ENCODE measurements at regions not wholly inside any gene's neighbourhood (a gene's known extent, or its start where the extent isn't known, plus 50 kb on each side); places are given as distances from the start of the nearest gene placed in this dataset.
A peak's percentile ranks its signal among the peaks of the same experiment; 100 is the strongest.

- 23% methylated on average over 9 of the region's 9 CpGs for WGBS (ENCODE audit: low lambda C conversion rate)
- Histone ChIP-seq H2AFZ (ENCODE audit: low read depth) (peak overlapping the region; percentile 48), H4K20me1 (ENCODE audit: insufficient read depth) (no peaks in the 10 kb centered on the region), H3K27me3 (ENCODE audit: insufficient read depth) (no peaks in the 10 kb centered on the region), H3K27ac (ENCODE audit: low read depth in 2 of 2, low read length in 1 of 2) (peak overlapping the region; percentile 90 to 94), H3K4me2 (peak overlapping the region; percentile 61), H3F3A (replicated peaks; ENCODE audit: insufficient read depth) (peaks cover 19% of the 10 kb centered on the region), H3K9ac (peak overlapping the region; percentile 38; the same call in 1 of the 2 replicates), H3K4me3 (ENCODE audit: low read depth in 2 of 2, low read length in 1 of 2) (peak overlapping the region; percentile 20 to 26; a peak in 3 of 4 replicates), H3K36me3 (replicated peaks in 1 of 2; ENCODE audit: control insufficient read depth in 1 of 2, insufficient read depth in 2 of 2, low read length in 1 of 2) (no peaks in the 10 kb centered on the region), H3K4me1 (ENCODE audit: control insufficient read depth in 1 of 2, insufficient read depth in 2 of 2, low read depth in 1 of 2, low read length in 1 of 2) (peaks cover 34 to 35% of the 10 kb centered on the region in 2 experiments), H3K9me3 (no peaks in the 10 kb centered on the region), H3K9me2 (no peaks in the 10 kb centered on the region), H3K79me2 (ENCODE audit: insufficient read depth) (peaks cover 8% of the 10 kb centered on the region)
- ChIA-PET CTCF (interaction anchor here (0.9 kb wide), 1 partner anchor 23 kb away, joined by 3 read pairs; no protein-coding TSS in a partner anchor), POLR2A (no interaction called here)
- peak; percentile 63 for DNase-seq
- TF ChIP-seq RAD21 (IDR thresholded peaks at IDR 0.05; ENCODE audit: low read length) (peak; percentile 22), TCF12 (IDR thresholded peaks at IDR 0.05) (peak; percentile 63; the same call in 1 of the 2 replicates), GATA2 (CRISPR knock-in tag; IDR thresholded peaks at IDR 0.05) (no peak), GABPA (IDR thresholded peaks at IDR 0.05; ENCODE audit: low read depth) (peak; percentile 45), RFX5 (IDR thresholded peaks at IDR 0.05; ENCODE audit: low read length) (no peak), NFIC (IDR thresholded peaks at IDR 0.05; ENCODE audit: borderline replicate concordance) (peak; percentile 15; the same call in 1 of the 2 replicates), RXRA (IDR thresholded peaks at IDR 0.05; ENCODE audit: borderline replicate concordance, low read depth) (peak; percentile 100), SMC3 (IDR thresholded peaks at IDR 0.05; ENCODE audit: low read depth, low read length) (peak; percentile 11; the same call in 1 of the 2 replicates), MXI1 (IDR thresholded peaks at IDR 0.05; ENCODE audit: low read depth, low read length) (peak; percentile 17; the same call in 1 of the 2 replicates), NRF1 (IDR thresholded peaks at IDR 0.05; ENCODE audit: low read depth, low read length) (no peak), EP300 (IDR thresholded peaks at IDR 0.05; ENCODE audit: borderline replicate concordance in 1 of 2, low read depth in 1 of 2, low read length in 1 of 2) (peak; percentile 47 to 54; a peak in 2 of 4 replicates), PBX3 (IDR thresholded peaks at IDR 0.05) (peak; percentile 68), FOXJ3 (CRISPR knock-in tag; IDR thresholded peaks at IDR 0.05) (no peak), MEF2A (IDR thresholded peaks at IDR 0.05; ENCODE audit: borderline replicate concordance, low read depth) (no peak), YY1 (IDR thresholded peaks at IDR 0.05; ENCODE audit: low read depth) (no peak), SIN3A (IDR thresholded peaks at IDR 0.05; ENCODE audit: borderline replicate concordance, low read depth, low read length) (0 out of 2 replicates have a peak, but pooled peaks have one; percentile 35), IRF3 (IDR thresholded peaks at IDR 0.05; ENCODE audit: low read depth, low read length) (no peak), CTCF (IDR thresholded peaks at IDR 0.05) (no peak), USF2 (IDR thresholded peaks at IDR 0.05; ENCODE audit: borderline replicate concordance, low read depth, low read length) (peak; percentile 49; the same call in 1 of the 2 replicates), ELF1 (IDR thresholded peaks at IDR 0.05) (peak; percentile 70), TEAD4 (IDR thresholded peaks at IDR 0.05; ENCODE audit: borderline replicate concordance, insufficient read depth) (no peak), TAF1 (IDR thresholded peaks at IDR 0.05; ENCODE audit: borderline replicate concordance, low read depth, low read length) (no peak), RCOR1 (IDR thresholded peaks at IDR 0.05; ENCODE audit: low read length) (no peak), POLR2AphosphoS5 (IDR thresholded peaks at IDR 0.05; ENCODE audit: low read depth, low read length) (peak; percentile 23; the same call in 1 of the 2 replicates), FOSL2 (IDR thresholded peaks at IDR 0.05; ENCODE audit: borderline replicate concordance, low read depth) (0 out of 2 replicates have a peak, but pooled peaks have one; percentile 5), ZBTB33 (IDR thresholded peaks at IDR 0.05; ENCODE audit: borderline replicate concordance, low read depth) (no peak), MAX (IDR thresholded peaks at IDR 0.05; ENCODE audit: low read depth) (peak; percentile 60; the same call in 1 of the 2 replicates), CHD2 (IDR thresholded peaks at IDR 0.05; ENCODE audit: low read length, partially characterized antibody) (peak; percentile 28), FOXM1 (IDR thresholded peaks at IDR 0.05; ENCODE audit: low read depth) (no peak)
Measured at GRCh38 chr6:21987501-21987957, 309.3 kb downstream of the PRL start.
